ENCODE measurements at regions not wholly inside any gene's neighbourhood (a gene's known extent, or its start where the extent isn't known, plus 50 kb on each side); places are given as distances from the start of the nearest gene placed in this dataset.

- Histone ChIP-seq H3K4me3 (ENCODE audit: low read length in 3 of 3) (peak overlapping the region; percentile 24 to 44 (median 38)), H3K27ac (ENCODE audit: low read depth in 2 of 2, low read length in 2 of 2) (no peak overlapping the region), H3K4me1 (ENCODE audit: control insufficient read depth in 2 of 3, insufficient read depth in 2 of 3, low read depth in 1 of 3, low read length in 3 of 3) (no peaks in the 10 kb centered on the region), H3K27me3 (ENCODE audit: control insufficient read depth, insufficient read depth, low read length) (no peaks in the 10 kb centered on the region), H3K36me3 (ENCODE audit: control insufficient read depth in 2 of 3, insufficient read depth in 3 of 3, low read length in 3 of 3) (no peaks in the 10 kb centered on the region), H3K9me3 (ENCODE audit: control insufficient read depth in 2 of 3, insufficient read depth in 1 of 3, low read length in 3 of 3) (no peaks in the 10 kb centered on the region), H3K9ac (ENCODE audit: low read length in 3 of 3) (no peak overlapping the region)
- peak in 2 of 5 donors; percentile 34 to 40 for DNase-seq
- no peak for TF ChIP-seq CTCF (IDR thresholded peaks at IDR 0.05; ENCODE audit: borderline replicate concordance, extremely low read depth, insufficient read depth)
- FAIRE-seq: no peak
- intact Hi-C loops (cut with DNase I): no loop called here
These were observed 179.1 kb upstream of the NDST4 start for GRCh38 chr4:115292320-115293092.

GRCh38 chr4:115287426-115287825 is 174.0 kb upstream of the NDST4 start:
- Histone ChIP-seq H3K27ac (ENCODE audit: low read depth in 2 of 2, low read length in 2 of 2) (no peak overlapping the region), H3K4me1 (ENCODE audit: control insufficient read depth in 2 of 3, insufficient read depth in 2 of 3, low read depth in 1 of 3, low read length in 3 of 3) (no peaks in the 10 kb centered on the region), H3K36me3 (ENCODE audit: control insufficient read depth in 2 of 3, insufficient read depth in 3 of 3, low read length in 3 of 3) (no peaks in the 10 kb centered on the region), H3K27me3 (ENCODE audit: control insufficient read depth, insufficient read depth, low read length) (no peaks in the 10 kb centered on the region), H3K4me3 (ENCODE audit: low read length in 3 of 3) (no peak overlapping the region), H3K9me3 (ENCODE audit: control insufficient read depth in 2 of 3, insufficient read depth in 1 of 3, low read length in 3 of 3) (no peaks in the 10 kb centered on the region), H3K9ac (ENCODE audit: low read length in 3 of 3) (no peak overlapping the region)
- no peak for TF ChIP-seq CTCF (IDR thresholded peaks at IDR 0.05; ENCODE audit: borderline replicate concordance, extremely low read depth, insufficient read depth)
- intact Hi-C loops (cut with DNase I): no loop called here
- FAIRE-seq: no peak
- no peak for DNase-seq

GRCh38 chr4:115279330-115279729 is 165.9 kb upstream of the NDST4 start:
- no peaks in the 10 kb centered on the region for H3K4me1 ChIP-seq (ENCODE audit: control insufficient read depth in 2 of 3, insufficient read depth in 2 of 3, low read depth in 1 of 3, low read length in 3 of 3)
- no peaks in the 10 kb centered on the region for H3K36me3 ChIP-seq (ENCODE audit: control insufficient read depth in 2 of 3, insufficient read depth in 3 of 3, low read length in 3 of 3)
- no peaks in the 10 kb centered on the region for H3K27me3 ChIP-seq (ENCODE audit: control insufficient read depth, insufficient read depth, low read length)
- DNase-seq (no peak), FAIRE-seq (no peak)
- intact Hi-C loops (cut with DNase I): no loop called here
- H3K4me3 ChIP-seq (ENCODE audit: low read length in 3 of 3): no peak overlapping the region
- no peaks in the 10 kb centered on the region for H3K9me3 ChIP-seq (ENCODE audit: control insufficient read depth in 2 of 3, insufficient read depth in 1 of 3, low read length in 3 of 3)
- H3K27ac ChIP-seq (ENCODE audit: low read depth in 2 of 2, low read length in 2 of 2): no peak overlapping the region
- no peak overlapping the region for H3K9ac ChIP-seq (ENCODE audit: low read length in 3 of 3)
- TF ChIP-seq CTCF (IDR thresholded peaks at IDR 0.05; ENCODE audit: borderline replicate concordance, extremely low read depth, insufficient read depth): no peak

All from kidney (tissue), 13 donors.